T-helper 1 cell treated with Interleukin-12 subunit alpha and Interleukin-12 subunit beta and Interleukin-4 antibody, amounts not matched to agents 30 ng/mL and 1 ng/mL, for 36 hours (primary cell): ENCODE measurements at regions not wholly inside any gene's neighbourhood (a gene's known extent, or its start where the extent isn't known, plus 50 kb on each side); places are given as distances from the start of the nearest gene placed in this dataset.

Experiments used
- intact Hi-C: fragments of 100-400 bp; cut with micrococcal nuclease; formaldehyde crosslinking; loops from one replicate; pipeline ENCODE4 v1.15.1; 2024

DNA sequence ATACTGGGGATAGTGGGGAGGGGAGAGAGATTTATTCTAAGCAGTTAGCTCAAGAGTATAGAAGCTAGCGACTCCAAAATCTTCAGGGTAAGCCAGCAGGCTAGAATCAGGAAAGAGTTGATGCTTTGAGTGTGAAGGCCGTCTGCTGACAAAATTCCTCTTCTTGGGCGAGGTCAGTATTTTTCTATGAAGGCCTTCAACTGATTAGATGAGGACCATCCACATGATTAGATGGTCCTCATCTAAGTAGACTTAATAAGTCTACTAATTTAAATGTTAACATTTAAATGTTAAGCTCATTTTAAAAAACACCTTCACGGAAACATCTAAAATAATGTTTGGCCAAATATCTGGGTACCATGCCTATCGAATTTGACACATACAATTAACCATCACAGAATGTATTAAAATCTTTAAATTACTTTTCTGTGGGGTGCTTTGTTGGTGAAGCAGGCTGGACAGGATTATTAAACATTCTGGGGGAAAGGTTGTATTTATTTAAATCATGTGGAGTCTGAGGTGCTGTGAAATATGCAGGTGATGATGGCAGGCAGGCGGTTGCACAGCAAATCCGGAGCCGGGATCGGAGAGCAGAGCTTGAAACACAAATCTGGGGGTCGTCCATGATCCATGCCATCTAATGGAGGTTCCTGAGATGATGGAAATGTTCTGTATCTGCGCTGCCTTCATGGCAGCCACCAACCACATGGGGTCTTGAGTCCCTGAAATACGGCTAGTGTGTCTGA, 49.8 kb upstream of the ADORA2B start:
- intact Hi-C loops, result loop anchor here (5.0 kb wide), 2 partner anchors 62 to 102 kb away; partner anchors contain the start of genes TTC19 and ZSWIM7
